MM.1S (cell line): ENCODE measurements at regions not wholly inside any gene's neighbourhood (a gene's known extent, or its start where the extent isn't known, plus 50 kb on each side); places are given as distances from the start of the nearest gene placed in this dataset.

ENCODE experiments used
- EZH2phosphoT487 ChIP-seq: fragments of 300-600 bp; sonication (generic); IDR thresholded peaks from 2 replicates; pipeline ENCODE4 v1.6.1; 2018; ENCODE audit warnings: antibody characterized with exemption, low read length
- TF ChIP-seq, protein P1 (sequence below): fragments of 300-600 bp; sonication (generic); IDR thresholded peaks from 2 replicates; pipeline ENCODE4 v1.5.1; 2016; ENCODE audit warnings: antibody characterized with exemption, low read length, mixed read lengths

DNA sequence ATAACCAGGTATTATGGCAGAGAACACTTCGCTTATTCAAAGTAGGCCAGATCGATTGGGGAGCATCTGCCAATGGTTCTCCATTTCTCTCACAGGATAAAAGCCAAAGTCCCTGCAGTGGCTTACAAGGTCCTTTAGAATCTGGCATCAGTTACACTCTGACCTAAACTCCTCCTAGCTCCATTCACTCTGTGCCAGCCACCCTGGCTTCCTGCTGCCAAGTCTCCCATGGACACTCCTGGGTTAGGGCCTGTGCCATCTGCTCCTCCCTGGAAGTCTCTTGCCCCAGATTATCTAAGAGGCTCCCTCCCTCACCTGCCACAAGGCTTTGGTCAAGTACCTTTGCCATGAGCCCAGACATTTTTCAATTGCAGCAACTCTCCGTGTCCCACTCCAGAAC is 649.2 kb downstream of the DACH1 start:
- TF ChIP-seq, protein P1, sequence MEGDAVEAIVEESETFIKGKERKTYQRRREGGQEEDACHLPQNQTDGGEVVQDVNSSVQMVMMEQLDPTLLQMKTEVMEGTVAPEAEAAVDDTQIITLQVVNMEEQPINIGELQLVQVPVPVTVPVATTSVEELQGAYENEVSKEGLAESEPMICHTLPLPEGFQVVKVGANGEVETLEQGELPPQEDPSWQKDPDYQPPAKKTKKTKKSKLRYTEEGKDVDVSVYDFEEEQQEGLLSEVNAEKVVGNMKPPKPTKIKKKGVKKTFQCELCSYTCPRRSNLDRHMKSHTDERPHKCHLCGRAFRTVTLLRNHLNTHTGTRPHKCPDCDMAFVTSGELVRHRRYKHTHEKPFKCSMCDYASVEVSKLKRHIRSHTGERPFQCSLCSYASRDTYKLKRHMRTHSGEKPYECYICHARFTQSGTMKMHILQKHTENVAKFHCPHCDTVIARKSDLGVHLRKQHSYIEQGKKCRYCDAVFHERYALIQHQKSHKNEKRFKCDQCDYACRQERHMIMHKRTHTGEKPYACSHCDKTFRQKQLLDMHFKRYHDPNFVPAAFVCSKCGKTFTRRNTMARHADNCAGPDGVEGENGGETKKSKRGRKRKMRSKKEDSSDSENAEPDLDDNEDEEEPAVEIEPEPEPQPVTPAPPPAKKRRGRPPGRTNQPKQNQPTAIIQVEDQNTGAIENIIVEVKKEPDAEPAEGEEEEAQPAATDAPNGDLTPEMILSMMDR = no peak
- no peak for TF ChIP-seq EZH2phosphoT487
